Ammon's horn (tissue), 1 donor: ENCODE measurements at regions not wholly inside any gene's neighbourhood (a gene's known extent, or its start where the extent isn't known, plus 50 kb on each side); places are given as distances from the start of the nearest gene placed in this dataset.
"Not testable (repeated sequence)": the region's sequence is repeated elsewhere in the genome, so short reads cannot be mapped to it uniquely, and the experiment has no call there.

ENCODE experiments used
- DNase-seq: peaks from one replicate; pipeline ENCODE4 v3.0.0-alpha.2; 2016; ENCODE audit warnings: low spot score

GRCh38 chr6:130610303-130610702, 216.9 kb upstream of the SMLR1 start:
- DNase-seq = no peak

- DNase-seq = no peak
Measured at GRCh38 chr6:130611366-130611765, 215.8 kb upstream of the SMLR1 start.

- DNase-seq = no peak
Measured at GRCh38 chr6:130613176-130613575, 214.0 kb upstream of the SMLR1 start.

- no peak for DNase-seq
Measured at GRCh38 chr6:130615816-130616215, 211.4 kb upstream of the SMLR1 start.

GRCh38 chr6:130617658-130618057, 209.5 kb upstream of the SMLR1 start:
- DNase-seq = no peak

DNA sequence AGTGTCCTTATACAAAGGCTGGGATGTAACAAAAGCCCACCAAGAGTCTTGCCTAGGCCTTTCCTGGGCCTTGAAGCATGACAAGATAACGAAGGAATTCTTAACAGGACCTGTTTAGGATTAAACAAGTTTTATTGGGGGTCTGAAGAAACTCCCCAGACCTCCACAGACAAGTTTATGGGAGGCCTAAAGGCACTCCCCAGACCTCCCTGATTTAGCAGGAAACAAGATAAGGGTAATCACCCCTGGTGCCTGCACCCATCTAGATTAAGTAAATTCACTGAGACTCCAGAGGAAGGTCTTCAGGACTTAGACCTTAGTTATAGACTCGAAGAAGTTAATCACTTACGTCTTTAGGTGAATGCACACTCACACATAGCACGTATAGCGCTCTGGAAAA, 208.4 kb upstream of the SMLR1 start:
- DNase-seq = not testable (repeated sequence)

DNA sequence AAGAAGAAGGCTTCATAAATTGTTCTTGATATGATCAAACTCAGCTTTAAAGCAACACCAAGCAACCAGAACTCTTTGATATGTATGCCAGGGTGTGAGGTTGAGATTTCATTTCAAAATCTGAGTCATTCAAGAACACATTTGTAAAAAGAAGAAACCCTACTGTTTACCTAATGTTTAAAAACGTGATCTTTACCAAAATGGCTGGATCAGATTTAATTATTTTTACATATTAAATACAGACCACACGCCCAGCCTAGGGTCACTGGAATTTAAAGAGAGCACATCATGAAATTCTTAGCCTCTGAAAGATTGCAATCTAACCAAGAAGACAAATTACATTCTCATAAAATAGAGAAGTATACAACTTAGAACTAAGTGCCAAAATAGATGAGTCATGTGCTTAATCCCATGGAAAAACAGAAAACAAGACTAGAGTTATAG, 206.8 kb upstream of the SMLR1 start:
- DNase-seq = no peak

DNA sequence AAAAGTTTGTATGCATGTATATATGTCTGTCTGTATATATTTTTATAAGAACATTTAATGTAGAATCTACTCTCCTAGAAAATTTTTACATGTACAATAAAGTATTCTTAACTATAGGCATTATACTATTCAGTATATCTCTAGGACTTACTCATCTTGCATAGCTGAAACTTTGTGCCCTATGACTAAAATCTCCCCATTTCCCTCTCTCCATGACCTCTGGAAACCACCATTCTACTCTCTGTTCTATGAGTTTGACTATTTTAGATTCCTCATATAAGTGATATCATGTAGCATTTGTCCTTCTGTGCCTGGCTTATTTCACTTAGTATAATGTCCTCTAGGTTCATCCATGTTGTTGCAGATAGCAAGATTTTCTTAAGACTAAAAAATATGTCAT, 205.1 kb upstream of the SMLR1 start:
- no peak for DNase-seq

GRCh38 chr6:130624046-130624445, 203.2 kb upstream of the SMLR1 start:
- DNase-seq = no peak

GRCh38 chr6:130625825-130626527, 201.2 kb upstream of the SMLR1 start:
- DNase-seq = no peak

- DNase-seq = no peak
Measured at GRCh38 chr6:130628862-130629261, 198.3 kb upstream of the SMLR1 start.

DNA sequence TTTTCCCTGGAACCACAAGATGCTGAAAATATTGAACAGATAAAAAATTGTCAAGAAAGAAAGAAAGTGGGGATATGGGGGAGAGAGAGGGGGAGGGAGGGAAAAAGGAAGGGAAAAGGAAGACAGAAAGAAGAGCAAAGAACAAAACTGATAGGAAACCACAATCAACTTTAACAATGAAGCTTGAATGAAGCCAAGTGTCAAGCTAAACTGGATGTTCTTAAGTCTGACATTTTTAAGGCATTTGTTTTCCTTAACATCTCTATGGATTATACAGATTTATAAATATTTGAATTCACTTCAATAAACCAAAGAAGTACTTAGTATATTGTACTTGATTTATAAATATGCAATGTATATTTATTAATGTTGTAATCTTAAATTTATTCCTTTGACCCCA, 197.6 kb upstream of the SMLR1 start:
- DNase-seq = no peak

- peak; percentile 46 for DNase-seq
Measured at GRCh38 chr6:130632277-130632676, 194.9 kb upstream of the SMLR1 start.

DNA sequence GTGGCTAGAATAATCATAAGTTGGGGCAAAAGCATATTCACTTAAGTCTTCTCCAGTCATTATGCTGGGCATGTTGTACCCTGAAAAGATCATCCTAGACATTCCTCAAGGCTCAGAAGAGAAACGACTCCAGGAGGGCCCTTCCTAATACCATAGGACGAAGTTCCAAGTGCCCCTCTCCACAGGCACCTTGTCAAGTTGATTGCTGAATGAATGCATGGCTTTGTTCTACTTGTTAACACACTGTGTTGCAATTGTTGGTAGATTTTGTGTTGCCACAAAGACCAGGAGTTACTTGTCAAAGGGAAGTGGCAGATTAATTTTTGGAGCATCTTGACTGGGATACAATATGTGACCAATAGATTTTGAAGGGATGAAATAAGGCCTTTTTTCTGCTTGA, 194.3 kb upstream of the SMLR1 start:
- DNase-seq = no peak

DNA sequence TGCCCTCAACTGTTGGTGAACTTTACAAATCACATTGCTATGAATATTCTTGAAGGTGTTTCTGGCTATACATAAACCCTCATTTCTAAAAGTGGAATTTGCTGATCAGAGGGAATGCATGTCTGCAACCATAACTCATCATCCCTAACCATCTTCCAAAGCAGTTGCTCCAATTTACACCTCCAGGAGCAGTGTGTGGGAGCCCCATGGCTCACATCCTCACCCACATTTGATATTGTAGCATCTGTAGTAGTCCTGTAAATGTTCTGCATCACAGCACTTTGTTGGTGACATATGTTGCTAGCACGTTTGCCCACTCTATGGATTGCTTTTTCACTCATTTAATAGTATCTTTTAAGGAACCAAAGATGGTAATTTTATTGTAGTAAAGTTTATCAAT, 183.8 kb upstream of the SMLR1 start:
- DNase-seq = peak; percentile 57

- DNase-seq = no peak
Measured at GRCh38 chr6:130644175-130644574, 183.0 kb upstream of the SMLR1 start.

DNA sequence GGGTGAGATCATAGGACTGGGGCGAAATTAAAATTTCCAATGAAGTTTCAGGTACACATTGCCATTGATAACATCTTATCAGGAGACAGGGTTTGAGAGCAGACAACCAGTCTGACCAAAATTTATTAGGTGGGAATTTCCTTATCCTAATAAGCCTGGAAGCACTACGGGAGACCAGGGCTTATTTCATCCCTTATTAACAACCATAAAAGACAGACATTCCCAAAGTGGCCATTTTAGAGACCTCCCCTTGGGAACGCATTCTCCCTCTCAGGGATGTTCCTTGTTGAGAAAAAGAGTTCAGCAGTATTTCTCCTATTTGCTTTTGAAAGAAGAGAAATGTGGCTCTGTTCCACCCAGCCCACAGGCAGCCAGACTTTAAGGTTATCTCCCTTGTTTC, 182.4 kb upstream of the SMLR1 start:
- DNase-seq = not testable (repeated sequence)

DNA sequence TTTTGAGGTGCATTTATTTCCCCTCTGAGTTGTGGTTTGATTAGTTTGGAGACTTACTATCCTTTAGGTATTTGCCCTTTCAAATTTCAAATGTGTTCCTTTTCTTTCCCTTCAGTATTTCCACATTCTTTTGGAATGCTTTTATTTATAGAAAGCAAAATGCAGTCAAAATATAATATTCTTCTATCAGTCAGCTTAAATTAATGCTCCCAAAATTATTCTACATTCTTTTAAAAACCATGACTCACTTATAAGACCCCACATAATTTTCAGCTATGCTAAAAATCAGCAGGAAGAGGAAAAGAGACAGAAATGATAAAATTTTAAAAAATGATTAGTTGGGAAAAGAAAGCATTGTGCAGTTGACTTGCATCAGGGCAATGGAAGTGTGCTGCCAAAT, 180.0 kb upstream of the SMLR1 start:
- no peak for DNase-seq

DNA sequence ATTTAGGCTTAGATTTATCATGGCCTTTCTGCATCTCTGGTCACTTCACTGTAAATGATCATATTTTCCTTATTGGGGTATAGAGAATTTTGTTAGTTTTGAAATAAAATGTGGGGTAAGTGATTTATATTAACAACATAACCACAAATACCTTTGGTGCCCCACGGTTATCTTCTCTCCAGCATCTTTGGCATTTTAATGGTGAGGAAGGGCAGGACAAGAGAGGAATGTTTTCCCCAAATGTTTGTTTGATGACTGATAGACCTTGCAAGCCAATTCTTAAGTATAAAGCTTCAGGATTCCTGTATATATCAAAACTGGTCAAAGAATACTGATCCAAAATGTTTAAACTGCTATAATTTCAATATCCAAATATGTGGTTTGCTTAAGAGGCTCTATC, 171.6 kb upstream of the SMLR1 start:
- no peak for DNase-seq

GRCh38 chr6:130661077-130661476, 166.1 kb upstream of the SMLR1 start:
- DNase-seq = no peak

DNA sequence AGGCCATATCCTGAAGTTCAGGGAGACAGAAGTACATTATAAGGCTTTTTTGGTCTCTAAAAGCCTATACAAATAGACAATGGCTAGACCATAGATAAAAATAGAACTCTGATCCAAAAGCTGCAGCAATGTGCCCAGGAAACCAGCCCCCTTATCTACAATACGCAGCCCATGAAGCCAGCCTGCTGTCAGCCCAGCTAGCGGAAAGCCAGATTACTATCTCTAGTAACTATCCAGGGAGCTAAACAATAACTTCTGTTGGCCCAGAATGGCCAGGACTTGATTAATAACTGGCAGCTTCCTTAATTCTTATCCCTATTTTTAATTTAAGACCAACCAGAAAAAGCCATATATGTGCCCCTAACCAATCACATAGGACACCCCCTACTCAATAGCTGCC, 160.4 kb upstream of the SMLR1 start:
- DNase-seq = no peak

DNA sequence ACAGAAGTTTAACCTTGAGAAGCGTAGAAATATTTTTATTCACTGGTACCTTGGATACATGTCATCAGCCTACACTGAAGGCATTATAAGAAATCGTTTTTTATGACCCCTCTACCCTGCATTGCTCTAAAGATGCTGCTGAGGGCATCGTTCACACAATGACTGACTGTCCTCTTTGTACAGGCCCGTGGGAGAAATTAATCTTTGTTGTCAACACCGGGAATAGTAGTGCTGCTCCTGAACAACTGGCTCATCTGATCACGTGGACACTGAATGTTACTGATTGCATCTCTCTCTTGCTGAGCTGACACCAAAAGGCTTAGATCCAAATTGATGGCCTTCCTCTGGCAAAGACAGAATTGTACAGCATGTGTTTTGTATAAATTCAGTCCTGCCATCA, 157.1 kb upstream of the SMLR1 start:
- DNase-seq = no peak

- DNase-seq = no peak
Measured at GRCh38 chr6:130671119-130671518, 156.1 kb upstream of the SMLR1 start.

DNA sequence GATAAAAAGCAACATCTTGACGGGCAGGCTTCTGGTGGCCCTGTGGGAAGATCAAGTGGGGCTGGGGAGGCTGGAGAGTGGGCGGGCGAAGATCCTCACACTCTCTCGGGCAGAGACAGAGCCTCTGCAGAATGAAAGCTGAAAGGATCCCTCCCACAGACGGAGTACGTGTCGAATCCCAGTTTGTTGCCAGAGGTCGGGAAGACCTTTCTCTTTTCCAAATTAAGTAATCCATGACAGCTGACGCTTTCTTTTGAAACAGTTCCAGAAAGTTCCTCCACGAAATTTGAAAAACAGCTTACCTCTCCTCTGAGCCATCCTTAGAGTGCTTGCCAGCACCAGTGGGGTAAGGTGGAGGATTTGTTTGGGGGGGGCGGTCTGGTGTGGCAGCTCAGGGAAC, 155.6 kb upstream of the SMLR1 start:
- DNase-seq = no peak

DNA sequence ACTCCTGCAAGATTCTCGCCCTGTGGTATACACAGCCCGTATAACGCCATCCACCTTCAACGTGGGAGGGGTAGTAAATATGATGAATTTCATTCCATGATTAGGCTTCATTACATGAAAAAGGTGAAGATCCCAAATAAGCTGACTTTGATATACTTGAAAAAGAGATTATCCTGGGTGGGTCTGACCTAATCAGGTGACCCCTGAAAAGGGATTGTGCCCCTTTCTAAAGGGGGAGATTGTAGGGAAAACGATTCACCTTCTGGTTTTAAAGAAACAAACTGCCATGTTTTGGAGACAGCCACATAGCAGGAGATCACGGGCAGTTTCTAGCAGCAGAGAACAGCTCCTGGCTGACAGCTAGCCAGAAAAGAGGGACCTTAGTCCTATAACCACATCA, 155.1 kb upstream of the SMLR1 start:
- no peak for DNase-seq
